Inflammatory macrophage treated with lipopolysaccharide for 1 hour (primary cell): ENCODE measurements at regions not wholly inside any gene's neighbourhood (a gene's known extent, or its start where the extent isn't known, plus 50 kb on each side); places are given as distances from the start of the nearest gene placed in this dataset.

Experiments used
- DNase-seq, 2 donors: peaks; one replicate each; pipeline ENCODE4 v3.0.0-alpha.2; 2020 to 2022

DNA sequence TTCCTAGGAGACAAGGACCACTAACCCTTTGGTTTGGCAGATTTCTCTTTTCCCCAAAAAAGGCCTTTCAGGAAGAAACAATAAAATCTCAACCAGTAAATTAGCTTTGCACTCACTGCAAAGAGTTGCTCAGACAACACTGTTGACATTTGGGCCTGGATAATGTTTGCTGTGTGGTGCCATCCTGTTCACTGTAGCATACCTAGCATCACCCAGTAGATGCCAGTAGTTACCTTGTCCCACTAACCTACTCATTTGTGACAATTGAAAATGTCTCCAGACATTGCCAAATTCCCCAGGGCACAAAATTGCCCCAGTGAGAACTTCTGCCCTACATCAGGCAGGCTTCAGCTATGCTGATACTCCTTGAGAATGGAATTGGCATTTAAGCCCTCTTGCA lies 177.0 kb upstream of the ERCC4 start:
- no peak for DNase-seq

DNA sequence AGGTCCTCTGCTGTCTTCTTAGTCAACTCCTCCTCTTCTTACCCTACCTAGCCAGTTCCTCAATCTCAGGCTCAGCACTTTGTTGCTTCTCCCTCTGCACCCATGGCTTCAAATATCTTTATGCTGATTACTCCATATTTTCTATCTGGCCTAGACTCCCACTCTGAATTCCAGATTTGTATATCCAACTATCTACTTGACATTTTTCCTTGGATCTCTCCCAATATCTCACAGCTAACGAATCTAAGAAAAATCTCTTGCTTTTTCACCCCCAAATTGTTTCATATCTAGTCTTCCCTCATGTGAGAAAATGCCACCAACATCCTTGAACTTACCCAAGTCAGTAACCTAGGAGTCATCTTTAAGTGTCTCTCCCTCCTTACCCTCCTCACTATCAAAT lies 176.4 kb upstream of the ERCC4 start:
- DNase-seq: no peak

DNA sequence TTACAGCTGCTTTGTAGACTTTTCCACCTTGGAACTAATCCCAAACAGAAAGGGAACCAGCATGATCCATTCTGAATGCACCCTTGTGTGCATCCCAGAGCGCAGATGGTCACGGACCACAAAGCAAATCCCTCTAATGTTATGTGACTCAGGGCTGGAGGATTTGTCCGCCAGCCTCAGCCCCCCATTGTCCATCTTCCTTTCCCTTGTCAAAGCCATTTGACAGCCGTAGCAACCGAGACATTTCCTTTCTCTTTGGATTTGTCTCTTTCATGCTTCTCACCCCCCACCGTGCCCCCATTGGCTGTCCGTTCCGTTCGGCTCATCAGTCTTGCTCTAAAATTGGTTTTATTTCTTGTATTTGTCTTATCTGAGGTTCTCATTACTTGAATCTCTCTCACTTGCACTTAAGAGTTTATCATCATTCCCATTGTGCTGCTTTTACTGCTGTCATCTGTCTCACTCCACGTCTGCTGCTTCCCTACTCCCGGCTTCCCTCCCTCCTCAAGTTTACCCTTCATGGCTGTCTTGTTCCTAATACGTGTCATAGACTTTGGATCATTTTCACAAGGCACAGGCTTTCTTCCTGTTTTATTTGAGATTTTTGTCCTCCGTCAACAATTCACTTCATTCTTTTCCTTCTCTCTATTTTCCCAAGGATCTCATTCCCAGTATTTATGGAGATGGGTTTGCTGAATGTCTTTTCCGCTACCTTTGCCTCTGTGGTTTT lies 163.4 kb upstream of the ERCC4 start:
- no peak for DNase-seq

DNA sequence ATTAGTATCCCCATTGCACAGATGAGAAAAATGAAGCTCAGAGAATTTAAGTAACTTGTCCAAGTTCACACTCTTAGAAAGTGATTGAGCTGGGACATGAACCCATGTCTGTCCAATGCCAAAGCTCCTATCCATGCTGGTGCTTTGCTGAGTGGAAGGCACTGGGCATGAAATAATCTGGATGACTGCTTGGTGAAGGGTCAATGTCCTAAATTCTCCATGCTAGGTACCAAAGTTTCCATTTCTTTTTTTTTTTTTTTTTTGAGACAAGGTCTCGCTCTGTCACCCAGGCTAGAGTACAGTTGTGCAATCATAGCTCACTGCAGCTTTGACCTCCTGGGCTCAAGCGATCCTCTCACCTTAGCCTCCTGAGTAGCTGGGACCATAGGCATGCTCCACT lies 153.6 kb upstream of the ERCC4 start:
- no peak for DNase-seq

DNA sequence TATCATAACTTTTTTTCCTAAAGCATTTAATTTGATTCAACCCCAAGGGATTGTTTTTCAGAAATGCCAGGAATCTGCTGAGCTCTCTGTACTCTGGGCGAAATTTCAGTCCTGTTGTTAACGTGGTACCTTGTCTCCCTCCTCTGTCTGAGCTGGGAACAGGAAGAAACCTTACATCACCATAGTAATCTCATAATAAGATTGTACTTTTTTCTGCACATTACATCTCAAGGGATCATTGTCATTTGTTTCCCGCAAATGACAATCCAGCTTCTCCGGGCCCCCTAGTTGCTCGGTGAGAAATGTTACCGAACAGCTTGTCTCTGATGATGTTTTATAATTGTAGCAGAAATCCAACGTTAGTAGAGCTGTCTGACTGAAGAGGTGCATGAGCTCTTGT lies 152.7 kb upstream of the ERCC4 start:
- DNase-seq: no peak

DNA sequence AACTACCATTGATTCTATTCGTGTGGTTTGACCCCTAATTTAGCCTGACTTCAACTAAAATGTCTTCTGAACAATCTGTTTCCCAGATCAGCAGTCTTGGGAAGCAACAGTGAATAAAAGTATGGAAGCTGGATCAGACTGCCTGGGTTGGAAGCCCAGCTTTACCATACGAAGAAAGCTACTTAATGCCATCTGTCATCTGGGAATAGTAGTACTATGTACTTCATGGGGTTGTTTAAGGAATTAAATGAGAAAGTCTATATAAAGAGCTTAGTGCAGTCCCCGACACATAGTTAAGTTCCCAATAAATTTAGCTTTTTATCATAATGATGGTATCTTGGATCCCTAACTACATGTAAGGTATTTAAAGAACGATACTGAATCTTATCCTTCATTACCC lies 151.5 kb upstream of the ERCC4 start:
- no peak for DNase-seq

DNA sequence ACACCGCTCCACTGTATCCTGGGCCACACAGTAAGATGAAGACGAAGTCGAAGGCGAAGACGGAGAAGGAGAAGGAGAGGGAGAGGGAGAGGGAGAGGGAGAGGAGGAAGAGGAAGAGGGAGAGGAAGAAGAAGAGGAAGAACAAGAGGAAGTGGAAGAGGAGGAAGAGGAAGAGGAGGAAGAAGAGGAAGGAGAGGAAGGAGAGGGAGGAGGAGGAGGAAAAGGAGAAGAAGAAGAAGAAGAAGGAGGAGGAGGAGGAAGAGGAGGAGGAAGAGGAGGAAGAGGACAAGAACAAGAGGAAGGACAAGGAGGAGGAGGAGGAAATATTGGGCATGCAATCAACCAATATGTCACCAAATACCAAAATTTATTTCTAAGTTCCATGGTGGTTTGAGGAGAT lies 149.5 kb upstream of the ERCC4 start:
- no peak for DNase-seq

DNA sequence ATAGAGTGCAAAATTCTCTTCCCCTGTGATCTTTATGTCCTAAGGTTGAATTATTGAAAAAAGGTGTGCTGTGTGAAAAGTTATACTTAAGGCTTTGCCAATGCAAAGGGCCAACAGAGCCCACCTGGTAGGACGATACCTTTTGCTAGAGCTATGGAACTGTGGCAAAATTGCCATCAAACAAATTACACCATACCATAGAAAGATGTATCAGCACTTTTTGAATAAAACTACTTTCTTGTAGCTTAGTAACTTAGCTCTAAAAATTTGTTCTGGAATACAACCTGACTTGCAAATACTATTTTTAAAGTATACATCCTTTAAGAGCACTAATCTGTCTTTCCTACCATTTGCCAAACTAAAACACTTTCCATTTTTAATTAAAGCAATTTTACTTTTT lies 147.2 kb upstream of the ERCC4 start:
- no peak for DNase-seq

DNA sequence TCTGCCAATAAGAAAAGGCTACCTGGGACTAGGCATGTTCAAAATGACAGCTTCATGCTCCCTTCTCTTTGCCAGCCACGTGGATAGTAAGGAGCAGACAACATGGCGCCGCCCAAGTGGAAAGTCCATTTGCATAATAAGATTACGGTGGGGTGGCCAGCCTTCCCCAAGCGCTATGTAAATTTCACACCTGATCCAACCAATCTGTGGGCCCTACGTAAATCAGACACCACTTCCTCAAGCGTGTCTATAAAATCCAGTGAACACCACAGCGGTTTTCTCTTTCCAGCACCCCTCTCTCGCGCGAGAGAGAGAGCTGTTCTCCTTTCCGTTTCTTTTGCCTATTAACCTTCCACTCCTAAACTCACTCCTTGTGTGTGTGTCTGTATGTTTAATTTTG lies 140.3 kb upstream of the ERCC4 start:
- DNase-seq: no peak

DNA sequence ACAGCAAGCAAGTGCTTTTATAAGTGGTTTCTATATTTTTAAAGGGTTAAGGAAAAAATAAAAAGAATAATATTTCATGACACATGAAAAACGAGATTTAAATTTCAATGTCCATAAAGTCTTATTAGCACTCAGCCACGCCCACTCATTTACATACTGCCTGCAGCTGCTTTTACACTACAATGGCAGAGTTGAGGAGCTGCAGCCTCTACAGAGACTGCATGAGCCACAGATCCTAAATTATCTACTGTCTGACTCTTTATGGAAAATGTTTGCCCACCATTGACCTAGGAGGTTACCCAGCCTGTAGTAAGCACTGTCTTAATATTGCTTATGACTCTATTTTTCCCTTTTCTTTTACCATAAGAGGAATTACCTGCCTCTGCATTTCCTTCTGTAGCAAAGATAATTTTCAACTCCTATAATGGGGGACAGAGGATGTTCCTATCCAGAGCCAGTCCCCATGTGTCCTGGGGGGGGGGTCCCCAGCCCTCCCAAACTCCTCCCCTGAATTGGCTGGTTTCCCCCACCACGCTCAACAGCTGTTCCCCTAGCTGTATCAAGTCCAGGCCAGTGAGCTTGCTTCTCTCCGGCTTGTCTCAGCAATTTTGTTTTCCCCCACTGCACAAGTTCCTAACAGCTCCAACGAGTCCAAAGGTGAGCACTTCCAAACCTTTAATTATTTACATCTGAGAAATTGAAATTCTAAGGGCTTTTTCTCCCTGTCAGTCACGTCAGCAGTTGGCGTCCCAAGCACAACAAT lies 139.4 kb upstream of the ERCC4 start:
- no peak for DNase-seq

DNA sequence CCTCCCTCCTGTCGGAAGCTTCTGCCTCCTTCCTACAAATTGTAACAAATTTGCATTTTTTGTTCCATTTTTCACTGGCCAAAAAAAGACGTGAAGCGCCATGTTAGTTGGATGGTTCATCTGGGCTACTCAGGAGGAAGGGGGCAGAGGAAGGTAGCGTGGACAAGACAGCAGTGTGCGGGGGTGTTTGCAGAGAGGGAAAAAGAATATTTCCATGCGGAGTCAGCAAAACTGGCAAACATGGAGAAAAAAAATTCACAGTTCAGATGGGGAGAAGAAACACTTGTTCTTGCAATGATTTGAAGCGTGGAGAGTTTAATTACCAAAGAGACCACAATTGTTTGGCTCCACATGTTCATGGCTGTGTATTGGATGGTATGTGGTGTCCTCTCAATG lies 138.8 kb upstream of the ERCC4 start:
- DNase-seq: no peak

DNA sequence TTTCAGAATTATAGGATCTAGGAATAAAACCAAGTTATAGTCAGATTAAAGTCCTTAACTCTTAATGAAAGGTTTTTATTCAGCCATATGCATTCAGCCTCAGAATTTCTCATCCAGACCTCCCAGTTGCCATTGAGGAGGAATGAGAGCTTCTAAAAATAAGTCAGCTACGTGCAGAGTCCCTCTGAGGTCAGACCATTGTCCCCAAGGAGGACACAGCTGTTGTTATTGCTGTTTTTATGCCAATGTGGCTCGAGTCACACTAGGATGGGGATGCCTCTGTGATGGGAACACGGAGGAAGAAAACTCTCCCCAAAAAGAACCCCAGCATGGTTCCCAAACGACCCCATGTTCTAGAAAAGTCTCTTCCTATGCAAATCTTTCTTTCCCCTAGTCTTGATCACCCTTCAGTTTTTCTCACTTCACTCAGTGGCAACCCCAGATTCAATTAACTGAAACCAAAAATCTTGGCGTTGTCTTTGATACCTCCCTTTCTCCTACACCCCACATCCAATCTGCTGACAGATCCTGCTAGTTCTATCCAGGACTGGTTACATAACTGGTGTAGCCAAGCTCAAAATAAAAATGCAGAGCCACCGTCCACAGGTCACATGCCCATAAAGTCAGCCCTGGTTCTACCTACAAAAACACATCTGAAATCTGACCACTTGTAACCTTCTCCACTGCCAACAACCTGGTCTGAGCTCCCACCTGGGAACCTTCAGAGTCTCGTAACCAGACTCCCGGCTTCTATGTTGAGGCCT lies 138.2 kb upstream of the ERCC4 start:
- DNase-seq: no peak

DNA sequence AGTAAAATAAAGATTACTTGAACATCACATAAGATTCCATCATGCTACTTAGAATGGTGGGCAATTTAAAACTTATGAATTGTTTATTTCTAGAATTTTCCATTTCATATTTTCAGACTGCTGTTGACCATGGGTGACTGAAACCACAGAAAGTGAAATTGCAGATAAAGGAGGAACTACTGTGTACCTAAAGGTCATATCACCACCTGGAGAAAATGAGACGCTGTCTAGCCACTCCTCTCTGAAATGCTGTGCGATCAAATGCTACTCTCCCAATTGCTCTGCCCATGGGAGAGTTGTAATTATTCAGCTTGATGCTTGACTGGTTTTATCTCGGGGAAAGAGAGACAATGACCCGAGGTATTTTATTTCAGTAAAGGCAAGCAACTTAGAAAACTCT lies 128.9 kb upstream of the ERCC4 start:
- no peak for DNase-seq

DNA sequence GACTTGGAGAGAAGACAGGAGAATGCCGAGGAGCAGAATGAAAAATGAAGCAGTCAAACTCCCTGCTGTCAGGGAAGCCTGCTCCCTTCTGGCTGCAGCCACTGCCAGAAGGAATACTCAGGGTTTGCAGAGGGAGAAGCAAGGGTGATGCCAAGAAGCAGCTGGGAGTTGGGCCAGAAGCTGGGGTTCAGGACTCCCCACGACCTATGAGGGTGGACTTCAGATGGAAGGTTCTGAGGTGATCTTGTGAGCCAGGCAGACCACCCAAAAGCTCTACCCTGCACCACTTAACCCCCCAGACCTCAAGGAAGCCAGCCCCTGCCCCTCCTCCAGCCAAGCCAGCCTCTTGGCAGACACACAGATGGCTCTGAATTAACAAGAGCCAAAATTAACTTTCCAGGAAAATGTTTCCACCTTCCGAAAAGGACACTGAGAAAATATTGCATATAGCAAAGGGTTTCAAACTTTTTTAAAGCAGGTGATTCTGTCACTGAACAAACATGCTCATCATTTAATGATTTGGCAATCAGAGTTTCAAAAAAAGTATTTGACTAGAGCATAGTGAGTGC lies 126.0 kb upstream of the ERCC4 start:
- DNase-seq: no peak

DNA sequence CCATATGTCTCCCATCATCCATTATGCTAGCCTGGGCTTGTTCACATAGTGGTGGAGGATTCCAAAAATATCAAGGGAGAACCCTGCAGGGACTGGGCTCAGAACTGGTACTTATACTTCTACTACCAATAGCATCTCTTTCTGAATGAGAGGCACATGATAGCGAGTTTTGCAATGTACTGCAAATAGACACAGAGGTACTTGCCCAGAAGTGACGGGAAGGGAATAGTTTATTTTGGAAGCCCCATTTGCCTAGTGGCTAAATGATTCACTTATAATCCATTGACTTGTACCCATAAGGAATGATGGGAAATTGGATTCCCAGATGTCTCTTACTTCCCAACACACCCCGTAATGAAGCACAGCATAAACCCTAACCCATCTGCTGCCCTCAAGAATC lies 124.8 kb upstream of the ERCC4 start:
- no peak for DNase-seq

DNA sequence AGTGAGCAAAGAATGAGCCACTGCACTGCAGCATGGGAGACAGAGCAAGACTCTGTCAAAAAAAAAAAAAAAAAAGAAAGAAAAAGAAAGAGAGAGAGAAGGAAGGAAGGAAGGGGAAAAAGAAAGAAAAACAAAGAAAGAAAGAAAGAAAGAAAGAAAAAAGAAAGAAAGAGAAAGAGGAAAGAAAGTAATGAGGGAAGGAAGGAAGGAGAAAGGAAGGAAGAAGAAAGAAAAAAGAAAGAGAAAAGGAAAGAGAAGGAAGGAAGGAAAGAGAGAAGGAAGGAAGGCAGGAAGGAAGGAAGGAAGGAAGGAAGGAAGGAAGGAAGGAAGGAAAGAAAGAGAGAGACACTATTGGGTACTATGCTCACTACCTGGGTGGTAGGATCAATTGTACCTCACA lies 122.2 kb upstream of the ERCC4 start:
- DNase-seq: no peak

DNA sequence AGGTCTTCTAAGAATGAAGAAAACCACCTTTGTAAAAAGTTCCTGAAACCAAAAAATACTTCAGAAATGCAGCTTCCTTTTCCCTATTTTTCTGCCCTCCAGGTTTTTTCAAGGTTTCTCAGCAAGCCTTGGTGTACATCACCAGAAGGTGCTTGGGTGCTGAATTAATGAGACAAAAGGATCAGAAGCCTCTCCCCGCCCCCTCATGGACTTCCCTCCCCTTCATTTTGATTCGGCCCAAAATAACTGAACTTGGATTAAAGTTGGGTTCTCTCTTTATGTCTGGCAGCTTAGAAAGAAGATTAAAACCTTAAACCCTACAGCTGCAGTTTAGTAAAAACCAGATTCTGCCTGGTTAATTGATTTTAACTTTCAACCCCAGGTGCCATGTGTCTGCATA lies 121.7 kb upstream of the ERCC4 start:
- no peak for DNase-seq

DNA sequence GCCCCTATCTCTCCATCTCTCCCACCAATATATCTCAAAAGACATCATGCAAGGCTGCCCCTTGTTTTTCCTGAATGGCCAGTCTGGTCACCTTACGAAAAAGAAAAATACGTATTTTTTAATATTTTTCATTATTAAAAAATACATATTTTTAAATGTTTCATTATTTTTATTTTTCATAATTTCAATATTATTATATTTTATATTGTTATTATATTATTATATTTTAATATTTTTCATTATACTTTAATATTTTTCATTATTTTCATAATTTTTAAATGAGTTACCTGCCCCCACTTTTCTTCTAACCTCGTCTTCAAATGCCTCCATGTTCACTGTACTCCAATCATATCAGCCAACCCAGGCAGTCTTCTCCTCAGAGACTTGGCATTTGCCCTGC lies 116.0 kb upstream of the ERCC4 start:
- DNase-seq: no peak

DNA sequence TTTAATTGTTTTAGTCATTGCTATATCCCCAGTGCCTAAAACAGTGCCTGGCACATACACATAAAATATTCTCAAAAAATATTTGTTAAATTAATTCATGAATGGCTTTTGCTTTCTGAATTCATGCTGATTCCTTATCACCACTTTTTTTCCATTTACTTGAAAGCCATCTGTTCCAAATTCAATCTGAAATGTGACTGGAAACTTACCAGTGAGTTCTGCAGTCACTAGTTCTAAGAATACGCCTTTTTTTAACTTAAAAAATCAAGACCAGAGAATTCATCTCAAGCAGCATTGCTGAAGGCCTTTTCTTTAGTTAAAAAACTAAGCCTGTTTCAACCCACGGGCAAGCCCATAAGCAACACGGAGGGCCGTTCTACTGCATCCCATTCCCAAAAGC lies 114.0 kb upstream of the ERCC4 start:
- DNase-seq: no peak

DNA sequence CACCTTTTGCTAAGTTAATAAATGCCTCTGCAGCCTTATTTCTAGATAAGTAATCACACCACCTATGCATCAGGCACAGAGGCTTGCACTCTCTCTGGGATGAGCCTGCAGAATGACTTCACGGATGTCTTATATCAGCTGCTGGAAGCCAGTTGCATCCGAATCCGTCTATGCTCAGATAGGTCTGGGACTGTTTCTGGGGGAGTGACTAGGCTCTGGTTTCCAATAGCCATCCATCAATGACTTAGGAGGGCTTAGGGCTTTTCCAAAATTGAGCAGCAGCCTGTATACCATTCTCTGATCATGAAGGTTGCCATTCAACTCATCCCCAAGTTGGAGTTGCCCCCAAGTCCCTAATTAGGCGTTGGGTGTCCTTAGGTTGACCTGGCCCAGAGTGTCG lies 113.3 kb upstream of the ERCC4 start:
- no peak for DNase-seq

DNA sequence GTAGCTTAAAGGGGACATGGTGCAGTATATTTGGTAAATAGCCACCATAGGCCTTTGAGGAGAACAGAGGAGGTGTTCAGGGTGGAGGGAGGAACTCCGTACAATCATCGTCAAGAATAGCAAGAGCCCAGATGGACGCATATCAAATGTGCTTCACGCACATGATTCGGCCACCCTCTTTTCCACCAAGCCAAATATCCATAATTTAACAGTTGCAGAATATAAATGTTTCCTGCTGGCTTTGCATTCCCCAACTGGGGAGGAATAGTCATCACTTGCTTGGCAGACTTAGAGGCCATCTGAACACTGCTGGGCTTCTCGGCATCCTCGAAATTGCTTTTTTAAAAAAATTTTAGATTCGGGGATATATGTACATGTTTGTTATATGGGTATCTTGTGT lies 111.9 kb upstream of the ERCC4 start:
- DNase-seq: no peak

DNA sequence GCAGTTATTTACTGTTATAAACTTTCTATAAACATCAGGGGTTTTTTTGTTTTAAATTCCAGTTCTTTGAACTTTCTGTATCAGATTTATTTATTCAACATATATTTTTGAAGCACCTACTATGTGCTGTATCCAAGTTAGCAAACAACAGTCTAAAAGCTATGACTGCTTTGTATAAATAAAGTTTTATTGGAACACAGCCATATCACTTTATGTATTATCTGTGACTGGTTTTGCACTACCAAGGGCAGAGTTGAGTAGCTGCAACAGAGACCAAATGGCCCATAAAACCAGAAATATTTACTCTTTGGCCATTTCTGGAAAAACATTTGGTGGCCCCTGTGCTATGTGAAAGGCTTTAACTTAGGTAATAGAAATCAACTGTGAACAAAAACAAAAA lies 110.2 kb upstream of the ERCC4 start:
- no peak for DNase-seq

DNA sequence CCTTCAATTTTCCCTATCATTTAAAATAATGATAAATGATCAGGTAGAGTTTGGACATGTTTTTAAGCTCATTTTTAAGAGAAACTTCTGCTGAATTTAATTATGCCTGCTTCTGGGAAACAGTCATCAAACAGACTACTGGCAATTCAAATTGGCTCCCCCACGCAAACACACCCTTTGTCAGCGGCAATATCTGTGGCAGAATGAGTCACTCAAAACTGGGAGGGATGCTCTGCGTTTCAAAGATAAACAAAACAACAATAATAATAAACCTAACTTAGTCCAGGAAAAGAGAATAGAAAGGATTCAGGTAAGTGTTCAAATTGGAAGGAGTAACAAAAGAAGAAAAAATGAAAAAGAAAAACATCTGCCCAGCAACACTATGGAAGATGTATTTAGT lies 108.1 kb upstream of the ERCC4 start:
- no peak for DNase-seq

DNA sequence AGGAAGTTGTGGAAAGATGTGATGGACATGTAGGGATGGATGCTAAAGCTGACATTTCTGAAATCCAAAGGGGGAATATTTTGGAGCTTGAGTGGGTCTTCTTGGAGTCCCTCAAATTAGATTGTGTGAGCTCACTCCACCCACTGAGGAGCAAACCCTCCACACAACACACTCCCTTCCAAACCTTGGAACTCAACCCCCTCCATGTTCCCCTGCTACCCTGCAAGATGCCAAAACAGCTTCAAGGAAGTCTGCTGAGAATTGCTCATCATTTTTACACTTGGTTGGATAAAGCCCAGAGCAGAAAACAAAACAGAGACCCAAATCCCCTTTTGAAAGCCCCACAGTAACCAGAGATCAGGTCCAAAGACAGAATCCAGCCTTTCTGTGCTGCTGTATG lies 103.3 kb upstream of the ERCC4 start:
- DNase-seq: no peak
